Esophagus squamous epithelium (tissue), 5 donors: ENCODE measurements at regions not wholly inside any gene's neighbourhood (a gene's known extent, or its start where the extent isn't known, plus 50 kb on each side); places are given as distances from the start of the nearest gene placed in this dataset.

ENCODE experiments used
- DNase-seq: peaks from one replicate; lab custom pipeline; 2025; lab: John Stamatoyannopoulos, UW
- H3K27ac ChIP-seq, 4 donors: fragments of 200-600 bp; sonication (generic); one replicate each; pipeline ENCODE4 v1.5.1; 2016 to 2019; ENCODE audit warnings: mild to moderate bottlenecking in 1 of 4
- H3K27me3 ChIP-seq, 4 donors: fragments of 200-600 bp; sonication (generic); 1 replicate in 3 of 4; 2 replicates in 1 of 4; pipeline versions ENCODE4 v1.5.1 to v1.6.0; 2017 to 2021; ENCODE audit warnings: antibody characterized with exemption in 1 of 4
- H3K36me3 ChIP-seq, 3 donors: fragments of 200-600 bp; sonication (generic); one replicate each; pipeline ENCODE4 v1.5.1; 2016 to 2019
- H3K4me1 ChIP-seq, 3 donors: fragments of 200-600 bp; sonication (generic); one replicate each; pipeline ENCODE4 v1.5.1; 2017 to 2019
- H3K4me3 ChIP-seq, 4 donors: fragments of 200-600 bp; sonication (generic); 1 replicate in 3 of 4; 2 replicates in 1 of 4; pipeline ENCODE4 v1.5.1; 2016 to 2019; ENCODE audit warnings: mild to moderate bottlenecking in 2 of 4, moderate library complexity in 1 of 4
- H3K9me3 ChIP-seq, 3 donors: fragments of 200-600 bp; sonication (generic); one replicate each; pipeline ENCODE4 v1.5.1; 2016 to 2019
- CTCF ChIP-seq, 6 experiments: fragments of 450-650 bp in 4 of 6; fragments of 200-600 bp in 2 of 6; sonication (generic) in 2 of 6; IDR thresholded peaks; one replicate each; pipeline ENCODE4 v1.5.1; 2016 to 2019; ENCODE audit warnings: antibody characterized with exemption in 6 of 6, mild to moderate bottlenecking in 4 of 6, moderate library complexity in 4 of 6
- POLR2A ChIP-seq, 4 donors: fragments of 450-650 bp; IDR thresholded peaks; one replicate each; pipeline ENCODE4 v1.6.1; 2017; ENCODE audit warnings: antibody characterized with exemption in 4 of 4, mild to moderate bottlenecking in 4 of 4, moderate library complexity in 3 of 4
- WGBS, 2 donors: methylation state at CpG; one replicate each; pipeline ENCODE4 v1.1.5; 2018; 5-methylcytosine and 5-hydroxymethylcytosine counted together
- intact Hi-C: fragments of 100-400 bp; cut with DNase I; formaldehyde crosslinking; loops from one replicate; pipeline ENCODE4 v1.15.0; 2022
- donor health status: DM: yes; HTN: yes; CAD: no.

- Histone ChIP-seq H3K27me3 (no peaks in the 10 kb centered on the region), H3K36me3 (no peaks in the 10 kb centered on the region), H3K4me3 (no peak overlapping the region), H3K27ac (peak overlapping the region in 3 of 4 donors; percentile 34 to 49 (median 35)), H3K4me1 (peaks cover 6 to 41% (median 7%) of the 10 kb centered on the region in 3 donors), H3K9me3 (no peaks in the 10 kb centered on the region)
- intact Hi-C loops, result no loop called here
- TF ChIP-seq POLR2A (IDR thresholded peaks at IDR 0.05) (no peak), CTCF (IDR thresholded peaks at IDR 0.05) (no peak)
- 46 to 55% methylated on average over 4 of the region's 4 CpGs for WGBS, 2 donors
- DNase-seq, result no peak
Observed at GRCh38 chr10:3898821-3899220, 113.8 kb upstream of the KLF6 start.

- TF ChIP-seq CTCF (IDR thresholded peaks at IDR 0.05) (no peak), POLR2A (IDR thresholded peaks at IDR 0.05) (no peak)
- no peak overlapping the region for H3K4me3 ChIP-seq
- 66 to 70% methylated on average over 6 of the region's 6 CpGs for WGBS, 2 donors
- no peak overlapping the region for H3K27ac ChIP-seq
- intact Hi-C loops, result no loop called here
- H3K36me3 ChIP-seq, result no peaks in the 10 kb centered on the region
- no peak for DNase-seq
- no peaks in the 10 kb centered on the region for H3K27me3 ChIP-seq
- no peaks in the 10 kb centered on the region for H3K9me3 ChIP-seq
- peaks cover 1 to 30% (median 3%) of the 10 kb centered on the region in 3 donors for H3K4me1 ChIP-seq
Observed at GRCh38 chr10:3897156-3897555, 112.1 kb upstream of the KLF6 start.

- Histone ChIP-seq H3K4me3 (no peak overlapping the region), H3K9me3 (no peaks in the 10 kb centered on the region), H3K36me3 (no peaks in the 10 kb centered on the region), H3K4me1 (peaks cover 0 to 29% (median 3%) of the 10 kb centered on the region in 3 donors), H3K27ac (no peak overlapping the region), H3K27me3 (no peaks in the 10 kb centered on the region)
- no peak for TF ChIP-seq POLR2A (IDR thresholded peaks at IDR 0.05)
- TF ChIP-seq CTCF (IDR thresholded peaks at IDR 0.05), result no peak
- intact Hi-C loops, result no loop called here
- 73 to 77% methylated on average over 8 of the region's 8 CpGs for WGBS, 2 donors
- no peak for DNase-seq
Observed at GRCh38 chr10:3896161-3896560, 111.2 kb upstream of the KLF6 start.

GRCh38 chr10:3895045-3895631 is 110.1 kb upstream of the KLF6 start:
- intact Hi-C loops, result no loop called here
- H3K9me3 ChIP-seq, result no peaks in the 10 kb centered on the region
- H3K4me1 ChIP-seq, result peaks cover 0 to 29% (median 3%) of the 10 kb centered on the region in 3 donors
- no peaks in the 10 kb centered on the region for H3K27me3 ChIP-seq
- H3K4me3 ChIP-seq, result no peak overlapping the region
- TF ChIP-seq POLR2A (IDR thresholded peaks at IDR 0.05) (no peak), CTCF (IDR thresholded peaks at IDR 0.05) (no peak)
- DNase-seq, result no peak
- 23 to 53% methylated on average over 3 to 5 of the region's 5 CpGs for WGBS, 2 donors
- no peaks in the 10 kb centered on the region for H3K36me3 ChIP-seq
- peak overlapping the region in 1 of 4 donors; percentile 16 for H3K27ac ChIP-seq

GRCh38 chr10:3893901-3894563 is 109.0 kb upstream of the KLF6 start:
- TF ChIP-seq CTCF (IDR thresholded peaks at IDR 0.05) (no peak), POLR2A (IDR thresholded peaks at IDR 0.05) (no peak)
- no peak for DNase-seq

More at GRCh38 chr10:3893901-3894563, 109.0 kb upstream of the KLF6 start:
- Histone ChIP-seq H3K27ac (no peak overlapping the region), H3K9me3 (no peaks in the 10 kb centered on the region), H3K4me1 (peaks cover 0 to 24% (median 0%) of the 10 kb centered on the region in 3 donors), H3K36me3 (no peaks in the 10 kb centered on the region), H3K4me3 (no peak overlapping the region), H3K27me3 (no peaks in the 10 kb centered on the region)
- intact Hi-C loops, result no loop called here
- 86 to 91% methylated on average over 7 to 10 of the region's 10 CpGs for WGBS, 2 donors
